IMR-90 (cell line): ENCODE measurements at regions not wholly inside any gene's neighbourhood (a gene's known extent, or its start where the extent isn't known, plus 50 kb on each side); places are given as distances from the start of the nearest gene placed in this dataset.

Experiments
- ATAC-seq: fragments of 200-7000 bp; cut with Tn5 transposase; 2 replicates; pipeline ENCODE4 v1.9.1; 2020; ENCODE audit warnings: low read depth, mild to moderate bottlenecking, moderate library complexity
- BruUV-seq: library from RNA; stranded (reverse); fragments of 400-500 nt; replicated peaks from 2 replicates; lab custom pipeline; 2021; lab: Mats Ljungman, UMichigan
- CTCF ChIA-PET: fragments of 300-600 bp; formaldehyde crosslinking; extraction: SDS; loops from one replicate; lab custom pipeline; 2021; ENCODE audit warnings: antibody characterized with exemption; lab: Yijun Ruan, JAX
- POLR2A ChIA-PET: fragments of 300-600 bp; sonication (Branson Sonifier 250); formaldehyde crosslinking; loops from one replicate; lab custom pipeline; 2022; ENCODE audit warnings: antibody characterized with exemption; ENCODE audit not compliant: unreplicated experiment; lab: Charles Lee
- DNase-seq: peaks from one replicate; pipeline ENCODE4 v3.0.0; 2013
- H2AFZ ChIP-seq: replicated peaks from 2 replicates; pipeline ENCODE3; 2013; ENCODE audit warnings: low read length, mild to moderate bottlenecking; ENCODE audit not compliant: poor library complexity
- H2AK5ac ChIP-seq: 2 replicates; pipeline ENCODE4 v1.6.1; 2013; ENCODE audit warnings: low read depth, low read length, inconsistent platforms
- H2AK9ac ChIP-seq: replicated peaks from 2 replicates; pipeline ENCODE3; 2013; ENCODE audit warnings: mild to moderate bottlenecking, low read depth, low read length, moderate library complexity; ENCODE audit not compliant: poor library complexity
- H2BK120ac ChIP-seq: 2 replicates; pipeline ENCODE4 v1.6.1; 2013; ENCODE audit warnings: low read depth, low read length, inconsistent platforms
- H2BK15ac ChIP-seq: 3 replicates; pipeline ENCODE4 v1.6.1; 2013; ENCODE audit warnings: low read depth, low read length, inconsistent platforms
- H2BK20ac ChIP-seq: 2 replicates; pipeline ENCODE4 v1.6.1; 2013; ENCODE audit warnings: low read depth, mild to moderate bottlenecking, inconsistent platforms, low read length, moderate library complexity
- H2BK5ac ChIP-seq: 2 replicates; pipeline ENCODE4 v1.6.1; 2013; ENCODE audit warnings: mild to moderate bottlenecking, low read depth, low read length, inconsistent platforms; ENCODE audit not compliant: poor library complexity, severe bottlenecking
- H3K14ac ChIP-seq: replicated peaks from 2 replicates; pipeline ENCODE4 v1.6.1; 2013; ENCODE audit warnings: low read depth, low read length, inconsistent platforms
- H3K18ac ChIP-seq: 2 replicates; pipeline ENCODE4 v1.6.1; 2013; ENCODE audit warnings: low read depth, low read length, control low read depth
- H3K23ac ChIP-seq: 2 replicates; pipeline ENCODE4 v1.6.1; 2013; ENCODE audit warnings: low read depth, low read length, inconsistent platforms
- H3K27ac ChIP-seq: 2 replicates; pipeline ENCODE4 v1.5.1; 2013; ENCODE audit warnings: mild to moderate bottlenecking, control low read depth, low read length; ENCODE audit not compliant: insufficient read depth
- H3K27me3 ChIP-seq: 2 replicates; pipeline ENCODE4 v1.6.1; 2013; ENCODE audit warnings: low read length; ENCODE audit not compliant: control insufficient read depth, insufficient read depth
- H3K36me3 ChIP-seq: 2 replicates; pipeline ENCODE4 v1.6.1; 2013; ENCODE audit warnings: low read length, mixed read lengths; ENCODE audit not compliant: control insufficient read depth, insufficient read depth
- H3K4ac ChIP-seq: 2 replicates; pipeline ENCODE4 v1.6.1; 2013; ENCODE audit warnings: low read depth, low read length, inconsistent platforms
- H3K4me1 ChIP-seq: 2 replicates; pipeline ENCODE4 v1.6.1; 2013; ENCODE audit warnings: low read length, mixed read lengths; ENCODE audit not compliant: control insufficient read depth, insufficient read depth
- H3K4me2 ChIP-seq: 2 replicates; pipeline ENCODE4 v1.6.1; 2013; ENCODE audit warnings: low read depth, mild to moderate bottlenecking, control low read depth, low read length, moderate library complexity
- H3K4me3 ChIP-seq: 2 replicates; pipeline ENCODE4 v1.5.1; 2013; ENCODE audit warnings: low read depth, mild to moderate bottlenecking, control low read depth, low read length, moderate library complexity; ENCODE audit not compliant: insufficient read depth
- H3K56ac ChIP-seq: 2 replicates; pipeline ENCODE4 v1.6.1; 2013; ENCODE audit warnings: low read length, inconsistent platforms; ENCODE audit not compliant: insufficient read depth; ENCODE audit errors: extremely low read depth
- H3K79me1 ChIP-seq, 2 experiments: 2 replicates each; pipeline ENCODE4 v1.6.1; 2013; ENCODE audit warnings: low read length in 2 of 2, inconsistent platforms in 1 of 2, low read depth in 1 of 2
- H3K9ac ChIP-seq: 2 replicates; pipeline ENCODE4 v1.6.1; 2013; ENCODE audit warnings: low read depth, low read length, control low read depth
- H3K9me1 ChIP-seq: 2 replicates; pipeline ENCODE4 v1.6.1; 2013; ENCODE audit warnings: low read length, inconsistent platforms; ENCODE audit not compliant: insufficient read depth
- H3K9me3 ChIP-seq: 2 replicates; pipeline ENCODE4 v1.6.1; 2013; ENCODE audit warnings: low read length; ENCODE audit not compliant: control insufficient read depth, insufficient read depth
- H4K20me1 ChIP-seq: 2 replicates; pipeline ENCODE4 v1.6.1; 2013; ENCODE audit warnings: low read length, inconsistent platforms; ENCODE audit not compliant: insufficient read depth
- H4K5ac ChIP-seq: 2 replicates; pipeline ENCODE4 v1.6.1; 2013; ENCODE audit warnings: mild to moderate bottlenecking, low read depth, low read length, control low read depth
- H4K8ac ChIP-seq, 2 experiments: 2 replicates each; pipeline ENCODE4 v1.6.1; 2013; ENCODE audit warnings: low read depth in 2 of 2, low read length in 2 of 2, control low read depth in 1 of 2, inconsistent platforms in 1 of 2
- H4K91ac ChIP-seq: 2 replicates; pipeline ENCODE4 v1.6.1; 2013; ENCODE audit warnings: low read depth, low read length, inconsistent platforms; ENCODE audit not compliant: insufficient read depth
- BHLHE40 ChIP-seq: fragments of 150-350 bp; IDR thresholded peaks from 2 replicates; pipeline ENCODE4 v1.6.1; 2016; ENCODE audit warnings: mild to moderate bottlenecking, low read depth, low read length
- CEBPB ChIP-seq: IDR thresholded peaks from 2 replicates; pipeline ENCODE4 v1.6.1; 2012; ENCODE audit warnings: low read depth, low read length, improper control_type of control experiment
- CHD1 ChIP-seq: IDR thresholded peaks from 2 replicates; pipeline ENCODE4 v1.6.1; 2012; ENCODE audit warnings: low read depth, low read length, improper control_type of control experiment
- CTCF ChIP-seq: conservative IDR thresholded peaks from 2 replicates; pipeline ENCODE4 v1.5.1; 2012; ENCODE audit warnings: mild to moderate bottlenecking, low read depth, low read length, improper control_type of control experiment
- ELK1 ChIP-seq: fragments of 150-350 bp; IDR thresholded peaks from 2 replicates; pipeline ENCODE4 v1.6.1; 2016; ENCODE audit warnings: low read depth, mild to moderate bottlenecking, low read length, moderate library complexity, borderline replicate concordance
- FOS ChIP-seq: fragments of 150-350 bp; IDR thresholded peaks from 2 replicates; pipeline ENCODE4 v1.6.1; 2016; ENCODE audit warnings: low read depth, low read length
- MAFK ChIP-seq: IDR thresholded peaks from 2 replicates; pipeline ENCODE4 v1.6.1; 2012; ENCODE audit warnings: low read depth, low read length, improper control_type of control experiment
- MAZ ChIP-seq: IDR thresholded peaks from 2 replicates; pipeline ENCODE4 v1.6.1; 2012; ENCODE audit warnings: low read depth, mild to moderate bottlenecking, low read length, improper control_type of control experiment, moderate library complexity, borderline replicate concordance
- MXI1 ChIP-seq: IDR thresholded peaks from 2 replicates; pipeline ENCODE4 v1.6.1; 2012; ENCODE audit warnings: low read depth, mild to moderate bottlenecking, low read length, moderate library complexity, borderline replicate concordance
- NFE2L2 ChIP-seq: fragments of 150-350 bp; IDR thresholded peaks from 2 replicates; pipeline ENCODE4 v1.6.1; 2016; ENCODE audit warnings: low read depth, mild to moderate bottlenecking, low read length
- POLR2A ChIP-seq: IDR thresholded peaks from 2 replicates; pipeline ENCODE4 v1.6.1; 2012; ENCODE audit warnings: mild to moderate bottlenecking, low read depth, low read length
- RAD21 ChIP-seq: IDR thresholded peaks from 2 replicates; pipeline ENCODE4 v1.6.1; 2012; ENCODE audit warnings: low read length, improper control_type of control experiment
- RCOR1 ChIP-seq: IDR thresholded peaks from 2 replicates; pipeline ENCODE4 v1.6.1; 2012; ENCODE audit warnings: mild to moderate bottlenecking, low read length, improper control_type of control experiment; ENCODE audit not compliant: insufficient replicate concordance
- RFX5 ChIP-seq: IDR thresholded peaks from 2 replicates; pipeline ENCODE4 v1.8.0; 2012; ENCODE audit warnings: low read depth, mild to moderate bottlenecking, low read length, moderate library complexity
- SMC3 ChIP-seq: fragments of 150-350 bp; IDR thresholded peaks from 2 replicates; pipeline ENCODE4 v1.6.1; 2016; ENCODE audit warnings: low read depth, mild to moderate bottlenecking, antibody characterized with exemption, low read length, moderate library complexity
- USF2 ChIP-seq: fragments of 150-350 bp; IDR thresholded peaks from 2 replicates; pipeline ENCODE4 v1.6.1; 2017; ENCODE audit warnings: mild to moderate bottlenecking, antibody characterized with exemption, low read length, low read depth
- whole genome bisulfite sequencing, 2 experiments: methylation state at CpG; one replicate each; pipeline versions ENCODE4 v1.1.5 to v1.1.7; 2013; ENCODE audit warnings: missing lambda C conversion rate in 2 of 2; ENCODE audit not compliant: insufficient read length in 1 of 2; ENCODE audit errors: extremely low coverage in 2 of 2; 5-methylcytosine and 5-hydroxymethylcytosine counted together
- dilution Hi-C: fragments of 300-500 bp; cut with HindIII; formaldehyde crosslinking; loops from one replicate; pipeline ENCODE4 v1.14.3; 2018; ENCODE audit warnings: low sequenced_read_pairs; ENCODE audit not compliant: unreplicated experiment
- in situ Hi-C: fragments of 300-500 bp; cut with MboI; formaldehyde crosslinking; loops from 3 replicates; pipeline ENCODE4 v1.14.3; 2019; ENCODE audit warnings: low sequenced_read_pairs, inconsistent platforms, mixed read lengths
- intact Hi-C: fragments of 100-400 bp; cut with micrococcal nuclease; formaldehyde crosslinking; loops from 2 replicates; pipeline ENCODE4 v1.10.0; 2022

- intact Hi-C loops (no loop called here), in situ Hi-C loops (no loop called here), dilution Hi-C loops (no loop called here)
- Histone ChIP-seq H4K20me1 (no peaks in the 10 kb centered on the region), H3K18ac (no peak overlapping the region), H2AK9ac (peak overlapping the region; percentile 28), H2BK15ac (no peak overlapping the region), H2BK5ac (no peak overlapping the region), H3K36me3 (no peaks in the 10 kb centered on the region), H3K4me3 (no peak overlapping the region), H3K27ac (no peak overlapping the region), H3K79me1 (no peaks in the 10 kb centered on the region), H3K9ac (no peak overlapping the region), H3K9me1 (no peaks in the 10 kb centered on the region), H3K4me1 (no peaks in the 10 kb centered on the region), H4K8ac (no peak overlapping the region), H3K4ac (no peak overlapping the region), H4K91ac (no peak overlapping the region), H2AFZ (peak overlapping the region; percentile 63), H3K9me3 (no peaks in the 10 kb centered on the region), H3K27me3 (no peaks in the 10 kb centered on the region), H4K5ac (no peak overlapping the region), H2BK120ac (no peak overlapping the region), H3K4me2 (no peak overlapping the region), H2AK5ac (no peak overlapping the region), H2BK20ac (no peak overlapping the region), H3K14ac (no peak overlapping the region), H3K23ac (no peak overlapping the region), H3K56ac (no peak overlapping the region)
- TF ChIP-seq RFX5: no peak
- TF ChIP-seq SMC3: no peak
- no peak for TF ChIP-seq POLR2A
- no peak for TF ChIP-seq CEBPB
- TF ChIP-seq NFE2L2: no peak
- no peak for TF ChIP-seq FOS
- no peak for TF ChIP-seq BHLHE40
- TF ChIP-seq RAD21: no peak
- no peak for TF ChIP-seq MXI1
- no peak for TF ChIP-seq USF2
- TF ChIP-seq RCOR1: no peak
- TF ChIP-seq ELK1: no peak
- no peak for TF ChIP-seq CTCF
- TF ChIP-seq CHD1: no peak
- TF ChIP-seq MAZ: no peak
- no peak for TF ChIP-seq MAFK
- CTCF ChIA-PET: no interaction called here
- WGBS, 2 experiments: 45% methylated on average over 3 of the region's 9 CpGs; no CpG with 5 or more reads in 1 of the 2 experiments
- ATAC-seq: no peak
- POLR2A ChIA-PET: no interaction called here
- no peak for DNase-seq
- no TSS peak for BruUV-seq
Measured at GRCh38 chr7:125033506-125033905, 103.9 kb upstream of the POT1 start.
